GM18870 (cell line): ENCODE measurements at regions not wholly inside any gene's neighbourhood (a gene's known extent, or its start where the extent isn't known, plus 50 kb on each side); places are given as distances from the start of the nearest gene placed in this dataset.
"Not testable (repeated sequence)": the region's sequence is repeated elsewhere in the genome, so short reads cannot be mapped to it uniquely, and the experiment has no call there.

ENCODE experiments used
- ATAC-seq: cut with Tn5 transposase; IDR thresholded peaks from one replicate; pipeline ENCODE4 v1.9.1; 2021; ENCODE audit warnings: moderate library complexity; ENCODE audit not compliant: unreplicated experiment

- ATAC-seq = no peak
Measured at GRCh38 chr7:131067220-131067619, 260.5 kb upstream of the MKLN1 start.

GRCh38 chr7:131068604-131069021 is 259.1 kb upstream of the MKLN1 start:
- ATAC-seq = no peak

GRCh38 chr7:131071786-131072504 is 255.7 kb upstream of the MKLN1 start:
- no peak for ATAC-seq

GRCh38 chr7:131072505-131073091 is 255.1 kb upstream of the MKLN1 start:
- no peak for ATAC-seq

GRCh38 chr7:131074043-131074442 is 253.6 kb upstream of the MKLN1 start:
- ATAC-seq = no peak

DNA sequence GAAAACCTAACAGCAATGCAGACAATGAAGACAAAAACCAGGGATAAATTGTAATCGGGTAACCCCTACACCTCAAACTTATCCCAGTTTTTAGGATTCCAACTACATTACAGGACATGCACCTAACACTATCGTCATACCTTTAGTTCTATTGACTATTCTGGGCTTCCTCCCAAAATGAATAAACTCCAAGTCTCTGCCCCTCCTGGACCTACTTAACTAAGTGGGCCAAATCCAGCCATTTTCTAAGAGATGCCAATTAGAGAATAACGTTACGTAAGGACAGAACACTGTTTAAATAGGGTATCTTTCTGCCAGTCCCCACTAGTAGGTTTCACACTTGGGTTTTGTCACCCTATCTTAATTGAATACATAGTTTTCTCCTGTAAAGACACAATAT is 253.1 kb upstream of the MKLN1 start:
- ATAC-seq = no peak

DNA sequence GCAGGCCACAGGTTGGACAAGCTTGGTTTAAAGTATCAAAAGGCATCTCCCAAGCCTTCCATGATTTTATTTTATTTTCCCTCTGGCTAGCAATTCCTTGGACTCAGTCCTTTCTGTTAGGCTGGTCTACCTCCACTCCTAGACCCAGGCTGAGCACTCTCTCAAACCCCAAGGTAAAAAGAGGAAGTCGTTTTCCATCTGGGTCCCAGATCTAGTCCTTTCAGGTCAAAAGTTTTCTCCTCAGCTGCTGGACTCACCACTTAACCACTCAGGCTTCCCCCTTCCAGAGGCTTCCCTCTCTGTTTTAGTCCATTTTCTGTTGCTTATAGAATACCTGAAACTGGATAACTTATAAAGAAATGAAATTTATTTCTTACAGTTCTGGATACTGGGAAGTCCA is 252.3 kb upstream of the MKLN1 start:
- no peak for ATAC-seq

- no peak for ATAC-seq
Measured at GRCh38 chr7:131076032-131076431, 251.6 kb upstream of the MKLN1 start.

DNA sequence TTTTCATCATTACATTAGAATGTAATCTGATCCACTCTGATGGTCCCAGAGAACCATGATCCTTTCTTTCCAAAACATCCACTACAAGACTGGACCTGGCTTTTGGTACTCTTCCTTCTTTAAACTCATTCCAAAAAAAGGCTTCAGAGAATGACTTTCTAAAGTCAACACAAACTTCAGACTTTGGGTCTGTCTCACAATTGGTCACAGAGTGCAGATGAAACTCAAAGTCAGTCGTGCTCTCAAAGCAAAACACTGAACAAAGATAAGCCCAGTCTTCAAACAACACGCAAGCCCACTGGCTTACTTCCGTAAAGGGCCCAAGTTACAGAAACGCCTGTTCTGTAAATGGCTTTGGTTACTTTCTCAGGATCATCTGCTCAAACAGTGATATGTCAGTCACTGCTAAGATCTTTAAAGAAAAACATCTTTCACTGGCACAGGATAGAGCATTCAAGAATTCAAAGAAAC is 250.9 kb upstream of the MKLN1 start:
- ATAC-seq = no peak

- ATAC-seq = no peak
Measured at GRCh38 chr7:131077735-131078134, 249.9 kb upstream of the MKLN1 start.

- ATAC-seq = no peak
Measured at GRCh38 chr7:131080754-131081153, 246.9 kb upstream of the MKLN1 start.

DNA sequence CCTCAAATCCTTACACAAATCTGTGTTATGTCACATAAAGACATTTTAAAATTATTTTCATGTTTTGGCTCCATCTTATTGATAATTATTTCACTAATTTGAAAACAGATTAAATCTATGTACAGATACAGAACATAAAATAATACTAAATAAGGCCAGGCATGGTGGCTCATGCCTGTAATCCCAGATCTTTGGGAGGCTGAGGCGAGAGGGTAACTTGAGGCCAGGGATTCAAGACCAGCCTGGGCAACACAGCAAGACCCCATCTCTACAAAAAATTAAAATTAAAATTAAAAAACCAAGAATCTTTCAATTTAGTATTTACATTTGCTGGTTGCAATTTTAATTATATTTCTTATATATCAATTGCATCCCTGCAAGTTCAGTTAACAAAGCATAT is 246.4 kb upstream of the MKLN1 start:
- ATAC-seq = no peak

- no peak for ATAC-seq
Measured at GRCh38 chr7:131083781-131084180, 243.9 kb upstream of the MKLN1 start.

DNA sequence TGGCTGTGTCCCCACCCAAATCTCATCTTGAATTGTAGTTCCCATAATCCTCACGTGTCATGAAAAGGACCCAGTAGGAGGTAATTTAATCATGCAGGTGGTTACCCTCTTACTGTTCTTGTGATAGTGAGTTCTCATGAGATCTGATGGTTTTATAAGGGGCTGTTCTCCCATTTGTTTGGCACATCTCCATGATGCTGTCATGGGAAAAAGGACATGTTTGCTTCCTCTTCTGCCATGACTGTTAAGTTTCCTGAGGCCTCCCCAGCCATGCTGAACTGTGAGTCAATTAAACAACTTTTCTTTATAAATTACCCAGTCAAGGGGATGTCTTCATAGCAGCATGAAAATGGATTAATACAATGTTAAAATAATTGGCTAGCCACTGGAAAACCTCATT is 243.3 kb upstream of the MKLN1 start:
- ATAC-seq = not testable (repeated sequence)

GRCh38 chr7:131087756-131088658 is 239.7 kb upstream of the MKLN1 start:
- ATAC-seq = no peak

DNA sequence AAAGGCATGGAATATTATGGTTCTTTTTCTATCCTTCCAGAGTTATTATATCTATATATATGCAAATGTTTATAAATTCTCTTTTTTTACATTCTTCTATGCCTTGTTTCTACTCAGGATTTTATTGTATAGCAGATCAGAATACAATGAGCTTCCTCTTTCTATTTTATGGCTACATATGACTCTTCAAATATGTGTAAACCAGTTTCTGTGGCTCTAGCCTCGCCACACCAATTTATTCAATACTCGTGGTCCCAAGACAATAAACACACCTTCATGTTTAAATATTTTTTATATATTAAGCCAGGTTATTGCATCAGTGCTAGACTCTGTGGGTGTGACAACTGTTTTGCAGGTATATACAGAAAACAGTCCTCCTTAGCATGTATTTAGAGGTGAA is 237.5 kb upstream of the MKLN1 start:
- no peak for ATAC-seq

DNA sequence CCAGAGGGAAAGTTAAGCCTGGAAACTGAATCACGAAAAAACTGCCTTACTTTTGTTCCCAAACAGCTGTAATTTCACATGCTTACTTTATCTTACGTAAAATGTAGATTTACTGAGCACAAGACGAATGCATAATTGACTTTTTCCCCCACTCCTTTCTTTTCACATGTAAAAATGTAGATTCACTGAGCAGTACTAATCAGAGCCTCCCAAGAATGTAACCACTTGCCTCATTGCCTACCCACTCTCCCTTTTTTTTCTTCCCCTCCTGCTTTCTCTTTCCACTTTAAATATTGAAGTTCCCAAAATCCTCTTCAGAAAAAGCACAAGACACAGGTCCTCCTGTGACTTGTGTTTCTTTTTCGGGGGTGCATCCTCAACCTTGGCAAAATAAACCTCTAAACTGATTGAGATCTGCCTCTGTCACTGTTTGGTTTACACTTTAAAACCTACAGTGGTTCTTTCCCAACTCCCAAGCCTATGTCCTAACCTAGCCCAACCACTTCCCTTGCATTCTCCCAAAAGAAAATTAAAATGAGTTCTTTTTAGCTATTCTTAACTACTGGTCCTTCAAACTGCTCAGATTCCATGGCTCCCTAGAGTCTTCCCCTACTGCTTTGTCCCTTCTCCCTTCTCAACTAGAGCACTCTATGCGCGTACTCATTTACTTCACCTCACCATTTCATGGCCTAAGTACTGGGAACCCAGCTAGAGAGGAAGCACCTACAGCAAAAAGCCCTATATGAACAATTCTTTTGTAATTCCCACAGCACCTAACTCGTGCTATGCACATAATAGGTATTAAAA is 236.6 kb upstream of the MKLN1 start:
- no peak for ATAC-seq

- ATAC-seq = no peak
Measured at GRCh38 chr7:131094685-131095084, 233.0 kb upstream of the MKLN1 start.

GRCh38 chr7:131095346-131095745 is 232.3 kb upstream of the MKLN1 start:
- no peak for ATAC-seq

- no peak for ATAC-seq
Measured at GRCh38 chr7:131096267-131096927, 231.3 kb upstream of the MKLN1 start.
